T-helper 1 cell treated with Interleukin-12 subunit alpha and Interleukin-12 subunit beta and Interleukin-4 antibody, amounts not matched to agents 30 ng/mL and 1 ng/mL, for 36 hours (primary cell): ENCODE measurements at regions not wholly inside any gene's neighbourhood (a gene's known extent, or its start where the extent isn't known, plus 50 kb on each side); places are given as distances from the start of the nearest gene placed in this dataset.

Experiments
- intact Hi-C: fragments of 100-400 bp; cut with micrococcal nuclease; formaldehyde crosslinking; loops from one replicate; pipeline ENCODE4 v1.15.1; 2024

GRCh38 chr12:130073721-130074120, 88.5 kb upstream of the FZD10 start:
- intact Hi-C loops = no loop called here

- intact Hi-C loops = no loop called here
These were observed 87.4 kb upstream of the FZD10 start for GRCh38 chr12:130074661-130075406.

- intact Hi-C loops = no loop called here
These were observed 86.7 kb upstream of the FZD10 start for GRCh38 chr12:130075497-130076076.

GRCh38 chr12:130076126-130076525, 86.1 kb upstream of the FZD10 start:
- intact Hi-C loops = no loop called here

- intact Hi-C loops = no loop called here
These were observed 85.5 kb upstream of the FZD10 start for GRCh38 chr12:130076752-130077151.

GRCh38 chr12:130078852-130079251, 83.4 kb upstream of the FZD10 start:
- intact Hi-C loops = no loop called here

- intact Hi-C loops = no loop called here
These were observed 83.0 kb upstream of the FZD10 start for GRCh38 chr12:130079279-130079678.

DNA sequence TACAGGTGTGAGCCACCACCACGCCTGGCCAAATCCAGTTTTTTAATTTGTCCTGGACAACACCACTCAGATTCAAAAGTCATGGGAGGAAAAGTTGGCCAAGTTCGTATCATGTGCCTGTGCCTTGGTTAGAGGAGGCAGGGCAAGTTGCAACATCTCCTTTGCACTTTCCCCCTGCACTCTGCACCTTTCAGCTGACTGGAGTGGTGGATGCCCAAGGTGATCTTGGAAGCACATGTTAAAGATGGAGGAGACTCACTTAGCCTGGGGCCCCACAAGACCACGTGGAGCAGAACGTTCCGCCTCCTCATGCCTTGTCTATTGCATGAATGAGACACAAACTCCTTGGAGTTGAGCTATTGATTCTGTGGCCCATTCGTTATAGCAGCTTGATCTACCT, 82.1 kb upstream of the FZD10 start:
- intact Hi-C loops = no loop called here

DNA sequence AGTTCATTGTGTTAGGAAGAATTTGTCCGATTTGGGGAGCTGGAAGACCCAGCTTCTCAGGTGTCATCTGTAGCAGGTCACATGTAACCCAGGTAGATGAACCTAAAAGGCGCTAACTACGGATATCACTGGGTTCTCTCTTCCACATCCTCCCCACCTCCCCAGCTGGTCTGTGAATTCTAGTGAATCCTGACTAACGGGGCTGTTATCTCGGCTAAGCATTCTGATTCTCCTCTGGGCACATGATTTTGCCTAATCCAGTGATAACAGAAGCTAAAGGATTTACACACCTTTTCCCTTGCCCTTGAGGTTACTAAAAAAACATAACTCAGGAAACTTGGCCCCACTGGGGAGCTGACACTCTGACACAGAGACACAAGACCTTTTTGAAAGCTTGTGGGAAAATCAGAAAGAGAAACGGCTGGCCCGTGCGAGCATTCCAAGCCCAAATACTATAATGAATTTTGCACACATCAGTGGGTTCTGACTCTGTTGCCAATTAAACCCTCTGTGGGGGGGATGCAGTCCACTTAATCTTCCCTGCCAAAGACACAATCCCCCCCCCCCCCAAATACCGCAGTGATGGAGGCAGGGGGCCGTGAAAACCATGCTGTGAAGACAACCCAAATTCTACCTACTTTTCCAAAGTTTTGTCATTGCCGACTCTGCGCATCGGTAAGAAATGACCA, 81.0 kb upstream of the FZD10 start:
- intact Hi-C loops = no loop called here

GRCh38 chr12:130083002-130083401, 79.3 kb upstream of the FZD10 start:
- intact Hi-C loops = no loop called here

- intact Hi-C loops = no loop called here
These were observed 78.5 kb upstream of the FZD10 start for GRCh38 chr12:130083734-130084133.

DNA sequence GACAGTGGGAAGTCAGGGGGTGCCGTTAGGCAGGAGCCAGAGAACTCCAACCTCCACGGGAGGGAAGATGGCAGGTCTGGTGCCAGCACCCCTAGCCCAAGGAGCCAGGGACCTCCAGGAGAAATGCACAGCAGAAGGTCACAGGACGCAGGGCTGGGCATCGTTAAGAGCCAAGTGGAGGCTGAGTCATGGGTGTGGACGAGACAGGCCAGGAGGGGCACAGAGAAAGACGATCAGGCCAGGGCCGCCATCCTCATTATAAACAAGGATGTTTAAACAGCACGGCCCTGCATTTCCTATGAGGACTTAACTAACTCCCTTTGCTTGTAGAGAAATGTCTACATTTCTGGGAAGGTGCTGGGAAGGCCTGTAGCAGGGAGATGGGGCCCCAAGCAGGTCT, 77.9 kb upstream of the FZD10 start:
- intact Hi-C loops = no loop called here

DNA sequence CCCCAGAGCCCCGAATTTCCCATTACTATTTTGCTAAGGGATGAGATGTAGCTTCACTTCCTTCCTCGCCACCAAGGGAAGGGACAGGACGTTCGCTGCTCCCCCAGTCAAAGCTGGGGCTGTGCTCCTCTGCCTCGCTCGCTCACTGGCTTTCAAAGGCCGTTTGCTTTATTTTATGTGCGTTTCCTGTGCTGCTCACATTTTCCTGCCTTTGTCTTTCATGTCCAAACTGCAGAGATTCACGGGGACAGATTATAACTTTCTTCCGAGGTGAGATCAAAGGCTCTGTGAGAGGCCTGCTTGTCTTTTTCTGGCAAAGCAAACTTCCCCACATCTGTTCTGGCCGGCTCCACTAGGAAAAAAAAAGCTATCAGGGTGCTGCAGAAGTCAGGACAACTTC, 76.0 kb upstream of the FZD10 start:
- intact Hi-C loops = no loop called here

- intact Hi-C loops = no loop called here
These were observed 75.5 kb upstream of the FZD10 start for GRCh38 chr12:130086797-130087196.

DNA sequence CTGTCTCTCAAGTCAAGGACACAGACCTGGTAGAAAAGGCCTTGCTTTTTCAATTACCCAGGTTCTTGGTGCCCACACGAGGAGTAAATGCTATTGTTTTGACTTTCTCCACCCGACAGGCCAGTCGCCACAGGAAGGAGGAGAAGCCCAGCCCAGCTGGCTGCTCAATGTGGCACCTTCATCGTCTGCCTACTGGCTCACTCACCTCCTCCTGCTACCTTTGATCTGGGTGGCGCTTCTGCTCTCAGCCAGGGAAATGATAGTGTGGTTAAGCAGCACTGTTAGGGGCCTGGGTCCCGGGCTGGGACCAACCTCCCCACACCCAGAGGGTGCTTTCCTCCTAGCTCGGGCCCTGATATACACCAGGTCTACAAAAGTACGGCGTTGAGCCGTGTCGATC, 75.0 kb upstream of the FZD10 start:
- intact Hi-C loops = no loop called here

GRCh38 chr12:130088504-130088903, 73.8 kb upstream of the FZD10 start:
- intact Hi-C loops = no loop called here

DNA sequence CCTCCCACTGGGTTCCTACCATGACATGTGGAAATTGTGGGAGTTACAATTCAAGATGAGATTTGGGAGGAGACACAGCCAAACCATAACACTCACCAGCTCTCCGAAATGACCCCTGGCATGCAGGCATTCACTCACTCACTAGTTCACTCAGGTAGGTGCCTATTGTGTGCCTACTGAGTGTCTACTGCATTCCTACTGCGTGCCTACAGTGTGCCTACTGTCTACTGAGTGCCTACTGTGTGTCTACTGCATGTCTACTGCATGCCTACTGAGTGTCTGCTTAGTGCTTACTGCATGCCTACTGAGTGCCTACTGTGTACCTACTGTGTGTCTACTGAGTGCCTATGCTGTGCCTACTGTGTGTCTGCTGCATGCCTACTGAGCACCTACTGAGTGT, 71.7 kb upstream of the FZD10 start:
- intact Hi-C loops = no loop called here

- intact Hi-C loops = no loop called here
These were observed 68.9 kb upstream of the FZD10 start for GRCh38 chr12:130093380-130093779.

- intact Hi-C loops = no loop called here
These were observed 64.9 kb upstream of the FZD10 start for GRCh38 chr12:130097342-130097741.

DNA sequence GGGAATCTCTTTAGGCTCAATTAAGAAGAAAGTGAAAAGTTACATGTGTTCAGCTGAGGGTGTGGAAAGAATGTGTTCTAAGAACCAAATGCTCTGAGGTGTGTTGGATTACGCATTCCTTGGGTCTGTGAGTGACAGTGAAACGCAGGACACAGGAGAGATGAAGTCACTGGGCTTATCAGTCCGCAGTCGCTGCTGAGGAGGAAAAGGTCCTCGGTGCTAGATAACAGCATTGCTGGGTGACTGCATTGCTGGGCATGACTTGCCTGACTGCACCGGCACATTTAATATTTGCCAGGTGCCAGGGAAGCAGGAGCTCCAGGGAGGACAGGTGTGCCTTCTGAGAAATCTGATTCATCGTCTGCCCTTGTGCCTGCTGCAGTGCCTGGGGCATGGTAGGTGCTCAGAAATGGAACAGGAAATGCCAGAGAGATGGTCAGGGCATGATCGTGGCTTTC, 64.4 kb upstream of the FZD10 start:
- intact Hi-C loops = no loop called here

DNA sequence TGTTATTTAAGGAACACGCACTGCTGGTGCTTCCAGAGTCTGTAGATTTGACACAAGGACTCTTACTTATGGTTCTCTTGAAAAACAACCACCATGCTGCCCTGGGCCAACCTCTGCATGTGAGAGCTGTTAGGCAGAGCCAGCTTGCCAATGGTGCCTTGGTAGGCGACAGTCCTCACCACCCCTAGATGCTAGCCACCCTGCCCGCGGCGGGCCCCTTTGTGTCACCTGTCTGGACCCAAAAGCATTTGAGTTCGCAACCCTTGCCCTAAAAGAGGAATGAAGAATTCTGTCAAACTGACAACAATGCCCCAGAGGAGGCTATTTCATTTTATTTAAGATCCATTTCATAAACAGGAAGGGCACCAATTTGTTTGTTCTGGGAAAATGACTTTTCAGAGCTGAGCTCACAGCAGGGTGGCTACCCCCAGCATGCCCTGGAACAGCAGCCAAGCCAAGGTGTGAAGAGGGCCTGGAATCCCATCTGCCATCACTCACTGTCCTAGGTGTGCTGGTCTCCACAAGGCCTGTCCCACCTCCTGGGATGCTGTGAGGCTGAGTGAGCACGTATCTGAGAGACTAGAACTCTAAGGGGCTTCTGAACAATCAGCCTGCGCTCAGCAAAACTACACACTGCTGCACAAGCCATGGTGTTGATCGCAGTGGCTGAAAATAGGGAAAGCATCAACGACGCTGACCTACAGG, 63.8 kb upstream of the FZD10 start:
- intact Hi-C loops = no loop called here
